Osteoblast (primary cell): ENCODE measurements at regions not wholly inside any gene's neighbourhood (a gene's known extent, or its start where the extent isn't known, plus 50 kb on each side); places are given as distances from the start of the nearest gene placed in this dataset.

Source experiments
- DNase-seq: peaks from one replicate; pipeline ENCODE4 v3.0.0; 2011; ENCODE audit warnings: low spot score, mixed read lengths; ENCODE audit not compliant: insufficient read length; ENCODE audit errors: missing footprints
- H2AFZ ChIP-seq: 2 replicates; pipeline ENCODE4 v1.6.0; 2011; ENCODE audit warnings: mild to moderate bottlenecking, low read length
- H3K27ac ChIP-seq: 2 replicates; pipeline ENCODE4 v1.5.1; 2011; ENCODE audit warnings: mild to moderate bottlenecking, low read depth, low read length, moderate library complexity
- H3K27me3 ChIP-seq: 2 replicates; pipeline ENCODE4 v1.6.0; 2012; ENCODE audit warnings: mild to moderate bottlenecking, control low read depth, inconsistent platforms, low read length, moderate library complexity; ENCODE audit not compliant: insufficient read depth
- H3K36me3 ChIP-seq: 2 replicates; pipeline ENCODE4 v1.5.1; 2011; ENCODE audit warnings: mild to moderate bottlenecking, low read length, control low read depth, moderate library complexity; ENCODE audit not compliant: insufficient read depth
- H3K4me1 ChIP-seq: 2 replicates; pipeline ENCODE4 v1.5.1; 2011; ENCODE audit warnings: mild to moderate bottlenecking, low read length, control low read depth, moderate library complexity; ENCODE audit not compliant: insufficient read depth
- H3K4me2 ChIP-seq: 2 replicates; pipeline ENCODE4 v1.6.0; 2011; ENCODE audit warnings: mild to moderate bottlenecking, low read length; ENCODE audit not compliant: insufficient read depth
- H3K4me3 ChIP-seq: fragments of 200-600 bp; sonication (generic); 3 replicates; pipeline ENCODE4 v1.5.1; 2012; ENCODE audit warnings: mild to moderate bottlenecking, low read length, inconsistent platforms; ENCODE audit not compliant: insufficient read depth
- H3K79me2 ChIP-seq: 2 replicates; pipeline ENCODE4 v1.6.0; 2012; ENCODE audit warnings: mild to moderate bottlenecking, low read length, control low read depth, inconsistent platforms; ENCODE audit not compliant: insufficient read depth
- H3K9me3 ChIP-seq: 2 replicates; pipeline ENCODE4 v1.5.1; 2011; ENCODE audit warnings: low read depth, low read length, control low read depth
- H4K20me1 ChIP-seq: 2 replicates; pipeline ENCODE4 v1.6.0; 2012; ENCODE audit warnings: mild to moderate bottlenecking, low read length, control low read depth; ENCODE audit not compliant: insufficient read depth
- TF ChIP-seq, protein P1 (sequence below): IDR thresholded peaks from 2 replicates; pipeline ENCODE4 v1.5.1; 2011; ENCODE audit warnings: mild to moderate bottlenecking, low read depth, low read length, moderate library complexity; ENCODE audit errors: extremely low read depth

DNA sequence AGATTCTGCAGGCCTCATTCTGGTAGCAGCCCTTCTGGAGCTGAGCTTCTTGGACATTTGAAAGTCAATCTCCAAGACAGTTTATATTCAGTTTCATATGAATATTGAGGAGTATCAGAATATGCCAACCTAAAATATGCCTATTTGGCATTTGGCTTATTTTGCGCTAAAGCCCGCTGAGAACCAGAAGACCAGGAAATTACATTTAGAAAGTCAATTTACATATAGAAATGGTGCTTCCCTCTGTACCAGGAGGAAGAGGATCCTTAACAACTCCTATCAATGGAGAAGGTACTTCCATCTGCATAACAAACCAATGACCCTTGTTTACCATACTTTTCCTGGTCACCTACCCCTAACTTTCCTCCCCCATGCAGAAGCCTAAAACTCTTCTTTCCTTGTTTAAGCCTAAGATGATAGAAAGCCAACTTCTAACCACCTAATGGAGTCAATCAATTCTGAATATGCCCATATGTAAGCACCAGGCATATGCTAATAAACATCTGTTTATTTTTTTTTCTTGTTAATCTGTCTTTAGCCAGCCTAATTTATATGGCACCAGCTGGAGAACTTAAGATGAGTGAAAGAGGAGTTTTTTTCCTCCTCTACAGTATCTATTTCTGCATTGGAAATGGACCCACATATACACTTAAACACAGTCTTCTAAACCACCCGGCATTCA is 57.0 kb upstream of the DYNC1I2 start:
- TF ChIP-seq, protein P1, sequence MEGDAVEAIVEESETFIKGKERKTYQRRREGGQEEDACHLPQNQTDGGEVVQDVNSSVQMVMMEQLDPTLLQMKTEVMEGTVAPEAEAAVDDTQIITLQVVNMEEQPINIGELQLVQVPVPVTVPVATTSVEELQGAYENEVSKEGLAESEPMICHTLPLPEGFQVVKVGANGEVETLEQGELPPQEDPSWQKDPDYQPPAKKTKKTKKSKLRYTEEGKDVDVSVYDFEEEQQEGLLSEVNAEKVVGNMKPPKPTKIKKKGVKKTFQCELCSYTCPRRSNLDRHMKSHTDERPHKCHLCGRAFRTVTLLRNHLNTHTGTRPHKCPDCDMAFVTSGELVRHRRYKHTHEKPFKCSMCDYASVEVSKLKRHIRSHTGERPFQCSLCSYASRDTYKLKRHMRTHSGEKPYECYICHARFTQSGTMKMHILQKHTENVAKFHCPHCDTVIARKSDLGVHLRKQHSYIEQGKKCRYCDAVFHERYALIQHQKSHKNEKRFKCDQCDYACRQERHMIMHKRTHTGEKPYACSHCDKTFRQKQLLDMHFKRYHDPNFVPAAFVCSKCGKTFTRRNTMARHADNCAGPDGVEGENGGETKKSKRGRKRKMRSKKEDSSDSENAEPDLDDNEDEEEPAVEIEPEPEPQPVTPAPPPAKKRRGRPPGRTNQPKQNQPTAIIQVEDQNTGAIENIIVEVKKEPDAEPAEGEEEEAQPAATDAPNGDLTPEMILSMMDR, result no peak
- H3K36me3 ChIP-seq, result no peaks in the 10 kb centered on the region

DNA sequence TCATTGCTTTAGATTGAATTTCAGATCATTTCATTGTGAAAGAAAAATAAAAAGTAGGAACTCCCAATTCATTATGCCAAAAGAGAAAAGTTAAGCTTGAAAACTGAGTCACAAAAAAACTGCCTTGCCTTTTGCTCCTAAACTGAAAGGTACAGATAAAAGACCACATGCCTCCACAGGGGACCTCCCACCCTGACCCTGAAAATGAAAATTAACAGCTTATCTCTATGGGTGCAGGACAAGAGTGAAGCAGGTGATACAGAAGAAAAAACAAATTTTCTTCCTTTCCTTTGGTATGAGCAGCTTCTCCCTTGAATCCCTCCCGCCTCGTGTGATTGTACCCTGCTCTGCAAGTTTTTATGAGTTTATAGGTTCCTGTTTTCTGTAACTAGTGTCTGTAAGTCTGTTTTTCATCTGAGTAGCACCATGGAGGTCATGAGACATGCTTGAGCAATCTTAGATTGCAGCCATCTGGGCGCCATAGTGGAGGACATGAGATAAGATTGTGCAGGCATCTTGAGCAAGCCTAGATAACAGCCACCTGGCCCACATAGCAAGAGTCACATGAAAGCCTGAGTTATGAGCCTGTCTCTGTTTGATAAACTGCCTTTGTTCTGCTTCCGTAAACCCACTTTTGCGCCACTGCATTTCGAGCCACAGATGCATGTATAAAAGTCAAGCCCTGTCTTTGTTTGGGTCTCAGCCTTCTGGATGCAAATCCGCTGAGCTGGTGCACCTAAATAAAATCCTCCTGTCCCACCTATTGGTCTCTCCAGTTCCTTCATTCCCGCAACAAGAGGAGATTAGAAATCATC is 56.2 kb upstream of the DYNC1I2 start:
- Histone ChIP-seq H3K27ac (no peak overlapping the region), H3K36me3 (no peaks in the 10 kb centered on the region), H3K4me1 (no peaks in the 10 kb centered on the region), H3K9me3 (peaks cover 8% of the 10 kb centered on the region), H2AFZ (no peak overlapping the region), H3K79me2 (no peaks in the 10 kb centered on the region), H4K20me1 (no peaks in the 10 kb centered on the region), H3K4me3 (no peak overlapping the region), H3K4me2 (no peak overlapping the region), H3K27me3 (no peaks in the 10 kb centered on the region)
- TF ChIP-seq, protein P1, result no peak
- no peak for DNase-seq

More for the DNA sequence above, 57.0 kb upstream of the DYNC1I2 start:
- Histone ChIP-seq H3K79me2 (no peaks in the 10 kb centered on the region), H3K27me3 (peaks cover 3% of the 10 kb centered on the region), H3K9me3 (peaks cover 8% of the 10 kb centered on the region), H2AFZ (no peak overlapping the region), H3K4me3 (no peak overlapping the region), H3K4me2 (no peak overlapping the region), H3K4me1 (no peaks in the 10 kb centered on the region), H4K20me1 (no peaks in the 10 kb centered on the region), H3K27ac (no peak overlapping the region)
- no peak for DNase-seq
